ENCODE measurements at regions not wholly inside any gene's neighbourhood (a gene's known extent, or its start where the extent isn't known, plus 50 kb on each side); places are given as distances from the start of the nearest gene placed in this dataset.

GRCh38 chr1:62978741-62979140 is 194.8 kb downstream of the ATG4C start:
- H3K36me3 ChIP-seq (ENCODE audit: insufficient read depth, low read length): no peaks in the 10 kb centered on the region
- H3K4me1 ChIP-seq (ENCODE audit: insufficient read depth, low read length): no peaks in the 10 kb centered on the region
- no peak for DNase-seq (ENCODE audit: insufficient read length, low spot score, missing footprints)
- no peak overlapping the region for H3K4me3 ChIP-seq (ENCODE audit: insufficient read depth, low read length)
- H3K79me2 ChIP-seq (ENCODE audit: insufficient read depth, low read length): no peaks in the 10 kb centered on the region
- no peaks in the 10 kb centered on the region for H3K27me3 ChIP-seq (ENCODE audit: insufficient read depth, low read length)
- no peak for TF ChIP-seq CTCF (IDR thresholded peaks at IDR 0.05; ENCODE audit: extremely low read depth, low read depth, low read length)
- no peak overlapping the region for H3K27ac ChIP-seq (ENCODE audit: low read depth, low read length)
- H4K20me1 ChIP-seq (ENCODE audit: insufficient read depth, low read length): no peaks in the 10 kb centered on the region
- no peak overlapping the region for H2AFZ ChIP-seq (ENCODE audit: low read length)
- H3K4me2 ChIP-seq (ENCODE audit: insufficient read depth, low read length): no peak overlapping the region
- no peaks in the 10 kb centered on the region for H3K9me3 ChIP-seq (ENCODE audit: low read depth, low read length)

DNA sequence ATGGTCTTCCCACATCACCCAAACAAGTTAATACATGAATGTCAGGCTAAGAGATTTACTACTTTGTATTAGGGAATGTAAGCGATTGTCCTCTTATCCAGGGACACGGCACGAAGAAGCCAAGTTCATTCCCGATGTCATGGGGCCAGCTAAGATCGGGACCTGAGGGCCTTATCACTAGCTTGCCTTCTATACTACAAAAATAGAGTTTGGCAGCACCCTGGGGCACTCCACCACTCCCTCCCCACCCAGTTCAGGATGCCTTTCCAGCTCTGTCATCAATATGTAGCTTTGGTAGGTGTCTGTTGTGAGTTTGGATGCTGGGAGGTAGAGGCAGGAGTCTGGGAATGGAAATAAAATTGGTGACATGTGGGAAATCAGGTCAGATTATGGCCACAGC is 197.5 kb downstream of the ATG4C start:
- Histone ChIP-seq H3K9me3 (ENCODE audit: low read depth, low read length) (no peaks in the 10 kb centered on the region), H3K4me2 (ENCODE audit: insufficient read depth, low read length) (no peak overlapping the region), H3K36me3 (ENCODE audit: insufficient read depth, low read length) (no peaks in the 10 kb centered on the region), H2AFZ (ENCODE audit: low read length) (no peak overlapping the region), H3K27ac (ENCODE audit: low read depth, low read length) (no peak overlapping the region), H3K27me3 (ENCODE audit: insufficient read depth, low read length) (no peaks in the 10 kb centered on the region), H4K20me1 (ENCODE audit: insufficient read depth, low read length) (no peaks in the 10 kb centered on the region), H3K4me3 (ENCODE audit: insufficient read depth, low read length) (no peak overlapping the region), H3K79me2 (ENCODE audit: insufficient read depth, low read length) (no peaks in the 10 kb centered on the region), H3K4me1 (ENCODE audit: insufficient read depth, low read length) (no peaks in the 10 kb centered on the region)
- TF ChIP-seq CTCF (IDR thresholded peaks at IDR 0.05; ENCODE audit: extremely low read depth, low read depth, low read length): no peak
- no peak for DNase-seq (ENCODE audit: insufficient read length, low spot score, missing footprints)

- no peaks in the 10 kb centered on the region for H3K9me3 ChIP-seq (ENCODE audit: low read depth, low read length)
- no peak overlapping the region for H3K27ac ChIP-seq (ENCODE audit: low read depth, low read length)
- H3K4me2 ChIP-seq (ENCODE audit: insufficient read depth, low read length): no peak overlapping the region
- no peaks in the 10 kb centered on the region for H3K79me2 ChIP-seq (ENCODE audit: insufficient read depth, low read length)
- H3K4me1 ChIP-seq (ENCODE audit: insufficient read depth, low read length): no peaks in the 10 kb centered on the region
- no peak for DNase-seq (ENCODE audit: insufficient read length, low spot score, missing footprints)
- H4K20me1 ChIP-seq (ENCODE audit: insufficient read depth, low read length): no peaks in the 10 kb centered on the region
- no peak overlapping the region for H3K4me3 ChIP-seq (ENCODE audit: insufficient read depth, low read length)
- no peaks in the 10 kb centered on the region for H3K36me3 ChIP-seq (ENCODE audit: insufficient read depth, low read length)
- TF ChIP-seq CTCF (IDR thresholded peaks at IDR 0.05; ENCODE audit: extremely low read depth, low read depth, low read length): no peak
- H3K27me3 ChIP-seq (ENCODE audit: insufficient read depth, low read length): no peaks in the 10 kb centered on the region
- H2AFZ ChIP-seq (ENCODE audit: low read length): no peak overlapping the region
Measured at GRCh38 chr1:62988867-62989266, 204.9 kb downstream of the ATG4C start.

- Histone ChIP-seq H3K36me3 (ENCODE audit: insufficient read depth, low read length) (no peaks in the 10 kb centered on the region), H3K27me3 (ENCODE audit: insufficient read depth, low read length) (no peaks in the 10 kb centered on the region), H3K4me2 (ENCODE audit: insufficient read depth, low read length) (no peak overlapping the region), H3K27ac (ENCODE audit: low read depth, low read length) (no peak overlapping the region), H3K4me3 (ENCODE audit: insufficient read depth, low read length) (no peak overlapping the region), H3K79me2 (ENCODE audit: insufficient read depth, low read length) (no peaks in the 10 kb centered on the region), H3K9me3 (ENCODE audit: low read depth, low read length) (no peaks in the 10 kb centered on the region), H3K4me1 (ENCODE audit: insufficient read depth, low read length) (no peaks in the 10 kb centered on the region), H2AFZ (ENCODE audit: low read length) (no peak overlapping the region), H4K20me1 (ENCODE audit: insufficient read depth, low read length) (no peaks in the 10 kb centered on the region)
- DNase-seq (ENCODE audit: insufficient read length, low spot score, missing footprints): no peak
- TF ChIP-seq CTCF (IDR thresholded peaks at IDR 0.05; ENCODE audit: extremely low read depth, low read depth, low read length): peak; percentile 24
Measured at GRCh38 chr1:62989497-62989896, 205.6 kb downstream of the ATG4C start.

Data from osteoblast (primary cell).